Activated T-cell treated with anti-CD3 and anti-CD28 coated beads for 4 hours (primary cell): ENCODE measurements at regions not wholly inside any gene's neighbourhood (a gene's known extent, or its start where the extent isn't known, plus 50 kb on each side); places are given as distances from the start of the nearest gene placed in this dataset.

Source experiments
- DNase-seq: peaks from one replicate; pipeline ENCODE4 v3.0.0-alpha.2; 2020

GRCh38 chr1:56340977-56341376 is 238.4 kb downstream of the PLPP3 start:
- DNase-seq = no peak

DNA sequence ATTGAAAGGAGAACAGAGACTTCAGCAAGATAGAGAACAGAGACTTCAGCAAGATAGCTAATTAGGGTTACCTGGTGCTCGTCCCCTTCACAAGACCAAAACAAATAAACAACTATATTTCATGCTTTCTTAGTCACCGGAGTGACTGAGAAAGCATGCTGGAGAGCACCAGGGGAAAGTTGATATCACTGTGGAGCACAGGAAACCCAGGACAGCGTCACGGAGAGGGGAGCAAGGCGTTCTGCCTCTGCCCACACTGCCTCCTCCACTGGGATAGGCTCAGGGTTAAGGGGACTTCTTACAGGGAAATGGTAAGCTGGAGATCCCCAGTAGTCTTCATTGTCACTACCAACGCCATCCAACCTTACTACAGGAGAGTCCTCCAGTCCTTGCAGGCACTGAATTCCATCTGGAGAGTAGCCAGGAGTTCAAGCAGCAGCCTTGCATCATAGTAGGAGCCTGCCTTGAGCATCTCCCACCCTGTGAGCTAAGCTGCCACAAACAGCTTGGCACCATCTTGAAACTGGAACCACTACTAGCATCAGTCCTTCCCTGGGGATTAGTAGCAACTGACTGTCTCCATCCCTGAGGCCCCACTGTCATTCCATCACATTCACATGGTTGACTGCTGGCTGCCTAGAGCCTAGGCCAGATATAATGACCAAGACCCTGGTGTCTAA is 239.4 kb downstream of the PLPP3 start:
- DNase-seq = no peak

DNA sequence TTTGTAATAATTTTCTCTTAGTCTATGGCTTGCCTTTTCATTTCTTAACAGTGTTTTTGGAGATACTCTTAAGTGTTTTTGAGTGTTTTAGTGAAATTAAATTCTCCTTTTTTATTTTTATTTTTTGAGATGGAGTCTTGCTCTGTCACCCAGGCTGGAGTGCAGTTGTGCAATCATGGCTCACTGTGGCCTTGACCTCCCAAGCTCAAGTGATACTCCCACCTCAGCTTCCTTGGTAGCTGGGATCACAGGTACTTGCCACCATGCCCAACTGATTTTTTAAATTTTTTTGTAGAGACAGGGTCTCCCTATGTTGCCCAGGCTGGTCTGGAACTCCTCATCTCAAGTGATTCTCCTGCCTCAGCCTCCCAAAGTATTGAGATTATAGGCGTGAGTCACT is 240.3 kb downstream of the PLPP3 start:
- DNase-seq = no peak

GRCh38 chr1:56336982-56337381 is 242.4 kb downstream of the PLPP3 start:
- DNase-seq = no peak

DNA sequence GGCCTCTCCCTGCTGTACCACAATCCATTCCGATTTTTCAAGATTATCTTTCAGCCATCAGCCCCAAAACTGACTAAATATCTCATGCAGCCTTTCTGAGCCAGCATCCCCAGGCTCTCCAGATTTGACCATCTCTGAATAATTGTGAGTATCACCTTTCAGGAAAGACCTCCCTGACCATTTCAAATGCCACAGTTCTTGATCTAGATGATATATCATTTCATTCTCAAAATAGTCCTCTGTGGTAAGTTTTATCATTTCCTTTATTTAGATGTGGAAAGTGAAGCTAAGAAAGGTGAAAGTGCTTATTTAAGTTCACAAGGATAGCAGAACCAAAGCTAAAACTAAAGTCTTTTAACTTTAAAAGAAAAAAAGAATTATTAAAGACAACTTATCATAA is 244.0 kb downstream of the PLPP3 start:
- DNase-seq = no peak

GRCh38 chr1:56334047-56334446 is 245.3 kb downstream of the PLPP3 start:
- no peak for DNase-seq

DNA sequence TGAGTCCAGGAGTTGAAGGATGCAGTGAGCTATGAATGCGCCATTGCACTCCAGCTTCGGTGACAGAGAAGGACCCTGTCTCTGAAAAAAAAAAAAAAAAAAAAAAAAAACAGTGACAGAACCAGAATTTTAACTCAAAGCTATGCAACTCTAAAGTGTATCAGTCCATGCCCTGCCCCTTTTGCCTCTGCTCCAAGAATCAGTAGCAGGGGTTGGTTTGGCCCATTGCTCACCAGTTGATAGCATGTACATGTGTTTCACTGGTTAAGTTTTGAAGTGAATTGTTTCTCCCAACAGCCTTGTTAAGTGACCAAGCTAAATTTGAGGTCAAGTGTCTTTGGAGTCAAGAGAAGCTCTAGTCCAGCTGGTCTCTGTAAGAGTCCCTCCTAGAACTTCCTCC is 245.9 kb downstream of the PLPP3 start:
- no peak for DNase-seq

DNA sequence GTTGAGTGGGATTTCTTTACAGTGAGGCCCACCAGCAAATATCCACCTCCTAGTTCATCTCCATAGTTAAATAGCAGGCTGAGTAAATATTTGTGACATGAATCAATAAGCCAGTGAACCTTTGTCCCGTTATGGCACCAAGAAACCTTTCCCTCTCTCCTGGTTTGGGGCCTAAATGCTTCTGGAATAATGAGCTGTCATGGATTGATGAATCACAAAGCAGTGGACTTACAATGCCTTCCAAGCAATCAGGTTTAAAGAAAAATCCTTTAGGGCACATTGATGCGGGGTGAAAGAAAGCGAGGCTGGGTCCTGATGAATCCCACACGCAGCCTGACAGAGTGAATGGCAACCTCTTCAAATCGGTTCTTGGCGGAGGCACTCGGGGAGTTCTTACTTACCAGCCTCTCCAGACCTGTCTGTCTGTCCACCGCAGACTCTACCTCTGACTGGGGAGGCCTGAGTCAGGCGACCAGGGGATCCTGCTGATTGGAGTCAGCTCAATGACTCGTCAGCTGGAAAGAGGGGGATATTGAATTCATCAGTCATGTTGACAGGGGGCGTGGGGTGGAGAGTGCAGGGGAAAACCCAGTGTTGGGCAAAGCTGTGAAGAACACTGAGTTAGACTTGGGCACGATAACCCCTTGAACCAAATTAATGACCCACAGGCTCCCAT is 247.3 kb downstream of the PLPP3 start:
- DNase-seq = no peak

DNA sequence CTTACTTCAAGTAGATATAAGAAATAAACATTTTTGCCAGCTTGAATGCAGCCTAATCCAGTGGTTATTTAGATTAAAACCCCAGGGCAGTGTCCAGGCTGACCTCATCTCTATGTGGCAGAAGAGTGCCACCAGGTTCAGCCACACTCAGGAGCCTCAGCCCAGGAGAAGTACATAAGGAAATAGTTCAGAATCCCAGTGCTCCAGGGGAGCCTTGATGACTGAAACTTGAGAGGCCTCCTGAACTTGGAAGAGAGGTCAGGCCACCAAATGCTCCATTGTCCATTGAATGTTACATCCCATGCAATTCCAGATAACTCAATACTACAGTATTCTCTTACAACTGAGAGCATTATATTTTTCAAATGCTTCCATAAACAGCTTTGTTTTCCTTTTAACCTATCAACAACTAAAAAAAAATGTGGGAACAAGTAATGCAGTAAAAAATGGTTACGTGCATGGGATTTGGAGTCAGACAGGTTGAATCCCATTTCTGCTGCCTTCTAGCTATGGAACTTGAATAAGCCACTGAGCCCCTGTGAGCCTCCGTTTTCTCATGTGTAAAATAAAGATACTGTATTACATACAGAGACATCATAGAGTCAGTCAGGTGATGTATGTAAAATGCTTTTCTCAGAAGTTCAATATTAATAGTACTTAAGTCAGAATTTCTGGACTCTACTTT is 248.0 kb downstream of the PLPP3 start:
- no peak for DNase-seq

DNA sequence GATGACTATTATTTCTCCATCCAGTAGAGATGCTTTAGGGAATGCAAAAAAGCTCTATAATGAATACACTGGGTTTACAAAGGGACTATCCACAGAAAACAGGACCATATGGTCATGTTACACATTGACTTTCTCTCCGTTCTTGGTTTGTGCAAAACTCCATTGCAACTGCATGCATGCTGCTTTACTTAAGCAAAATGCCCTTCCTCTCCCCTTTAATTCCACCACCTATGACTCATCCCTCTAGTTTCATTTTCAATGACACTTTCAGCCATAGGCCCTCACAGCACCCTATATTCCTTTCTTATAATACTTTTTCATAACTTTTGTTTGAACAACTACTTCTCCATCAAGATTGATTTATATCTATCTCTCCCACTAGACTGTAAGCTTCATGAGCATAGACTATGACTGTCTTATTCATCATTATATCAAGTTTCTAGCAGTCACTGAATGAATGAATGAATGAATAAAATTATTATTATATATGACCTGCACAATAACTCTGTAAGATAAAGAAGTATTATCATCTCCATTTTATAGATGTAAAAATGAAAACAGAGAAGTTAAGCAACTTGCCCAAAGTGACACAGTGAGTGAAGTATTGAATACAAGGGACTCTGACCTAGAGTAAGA is 248.9 kb downstream of the PLPP3 start:
- no peak for DNase-seq

DNA sequence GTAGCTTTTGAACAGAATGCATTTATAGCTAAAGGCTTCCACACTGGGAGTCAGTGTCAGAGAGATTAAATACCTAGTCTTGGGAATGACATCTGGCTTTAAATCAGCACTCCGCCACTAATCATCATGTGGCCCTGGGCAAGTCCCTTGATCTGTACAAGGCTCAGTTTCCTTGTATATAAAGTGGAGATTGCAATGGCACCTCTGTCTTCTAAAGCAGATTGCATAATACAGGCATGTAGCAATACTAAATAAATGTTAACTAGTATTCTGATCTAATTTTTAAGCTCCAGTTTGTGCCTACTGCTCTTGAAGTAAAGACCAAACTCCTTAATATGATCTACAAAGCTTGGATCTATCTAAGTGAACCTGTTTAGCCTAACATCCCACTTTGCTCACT is 249.4 kb downstream of the PLPP3 start:
- DNase-seq = no peak

GRCh38 chr1:56327195-56327594 is 252.2 kb downstream of the PLPP3 start:
- DNase-seq = no peak

- no peak for DNase-seq
These were observed 253.3 kb downstream of the PLPP3 start for GRCh38 chr1:56326056-56326455.

DNA sequence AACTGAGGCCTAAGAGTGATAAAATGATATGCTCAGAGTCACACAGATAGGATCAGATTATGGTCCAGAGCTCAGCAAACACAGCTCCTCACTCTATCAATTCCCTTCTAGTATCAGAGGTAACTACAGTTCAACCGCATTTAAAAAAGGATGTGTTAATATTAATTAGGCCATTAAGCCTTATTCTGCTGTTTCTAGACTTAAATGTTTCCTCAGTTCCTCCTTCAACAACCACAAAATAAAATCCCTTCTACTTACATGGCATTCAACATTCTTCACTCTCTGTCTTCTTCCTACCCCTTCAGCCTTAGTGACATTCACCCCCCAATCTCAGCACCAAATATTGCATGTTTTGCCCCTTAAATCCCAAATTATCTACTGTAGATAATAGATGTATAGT is 254.9 kb downstream of the PLPP3 start:
- no peak for DNase-seq

DNA sequence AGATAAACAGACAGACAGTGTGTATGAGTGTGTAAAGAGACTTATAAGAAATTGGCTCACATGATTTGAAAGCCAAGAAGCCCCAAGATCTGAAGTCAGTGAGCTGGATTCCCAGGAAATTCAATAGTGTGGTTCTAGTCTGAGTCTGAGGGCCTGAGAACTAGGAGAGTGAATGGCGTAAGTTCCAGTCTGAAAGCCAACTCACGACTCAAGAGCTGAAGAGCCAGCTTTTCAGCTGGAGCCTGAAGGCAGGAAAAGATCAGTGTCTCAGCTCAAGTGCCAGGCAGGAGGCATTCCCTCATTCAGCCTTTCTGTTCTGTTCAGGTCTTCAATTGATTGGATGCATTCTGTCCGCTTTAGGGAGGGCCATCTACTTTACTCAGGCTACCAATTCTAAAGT is 257.2 kb downstream of the PLPP3 start:
- DNase-seq = no peak

DNA sequence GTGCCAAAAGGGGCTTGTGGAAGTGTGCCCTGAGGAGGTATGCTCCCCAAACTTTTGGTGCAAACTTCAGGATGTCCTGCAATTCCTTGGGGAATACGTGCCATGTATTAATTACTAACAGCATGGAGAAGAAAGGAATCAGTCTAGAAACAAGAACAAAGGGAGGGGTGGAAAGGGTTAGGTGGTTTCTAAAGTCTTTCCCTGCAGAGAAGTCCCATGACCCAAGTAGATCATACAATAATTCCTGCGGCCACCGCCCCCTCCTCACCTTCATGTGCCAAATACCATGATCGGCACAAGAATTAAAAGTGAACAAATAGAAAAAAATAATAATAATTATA is 258.2 kb downstream of the PLPP3 start:
- no peak for DNase-seq

- DNase-seq = no peak
These were observed 258.8 kb downstream of the PLPP3 start for GRCh38 chr1:56320464-56321149.

DNA sequence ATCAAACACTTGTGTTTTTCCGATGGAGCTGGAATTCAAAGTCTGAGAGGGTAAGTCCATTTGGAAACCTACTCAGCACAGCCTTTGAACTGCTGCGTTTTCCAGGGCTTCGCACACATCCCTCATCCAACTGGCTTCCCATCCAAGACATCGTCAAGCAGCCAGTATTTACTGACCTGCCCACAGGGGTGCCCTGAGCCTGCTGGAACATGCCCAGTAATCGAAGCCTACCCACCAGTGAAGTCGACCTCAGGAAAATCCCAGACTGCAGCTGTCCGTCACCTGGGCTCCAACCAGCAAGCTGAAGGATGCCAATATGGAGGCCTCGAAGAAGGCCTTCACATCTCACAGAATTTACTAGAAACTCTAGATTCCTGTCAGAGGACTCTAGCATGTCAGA is 261.6 kb downstream of the PLPP3 start:
- no peak for DNase-seq

DNA sequence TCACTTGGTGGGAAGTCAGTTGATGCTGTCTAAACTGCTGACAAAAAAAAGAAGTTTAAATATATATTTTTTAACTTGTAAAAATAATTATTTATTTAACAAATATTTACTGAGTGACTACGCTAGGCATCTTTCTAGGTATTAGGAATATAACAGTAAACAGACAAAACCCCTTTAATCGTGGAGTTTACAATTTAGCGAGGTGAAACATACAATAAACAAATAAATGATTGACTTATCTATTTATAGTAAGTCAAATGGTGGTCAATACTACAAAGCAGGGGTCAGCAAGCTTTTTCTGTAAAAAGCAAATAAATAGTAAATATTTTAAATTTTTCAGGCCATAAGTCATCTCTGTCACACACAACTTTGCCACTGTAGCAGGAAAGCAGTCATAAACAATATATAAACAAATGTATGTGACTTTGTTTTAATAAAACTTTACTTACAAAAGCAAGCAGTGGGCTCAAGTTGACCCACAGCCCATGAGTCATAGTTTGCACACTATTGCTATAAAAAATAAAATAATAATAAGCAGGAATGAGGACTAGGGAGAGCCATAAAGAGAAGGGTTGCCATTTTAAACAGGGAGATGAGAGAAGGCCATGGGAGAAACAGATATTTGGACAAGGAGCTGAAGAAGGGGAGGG is 263.9 kb downstream of the PLPP3 start:
- DNase-seq = no peak

DNA sequence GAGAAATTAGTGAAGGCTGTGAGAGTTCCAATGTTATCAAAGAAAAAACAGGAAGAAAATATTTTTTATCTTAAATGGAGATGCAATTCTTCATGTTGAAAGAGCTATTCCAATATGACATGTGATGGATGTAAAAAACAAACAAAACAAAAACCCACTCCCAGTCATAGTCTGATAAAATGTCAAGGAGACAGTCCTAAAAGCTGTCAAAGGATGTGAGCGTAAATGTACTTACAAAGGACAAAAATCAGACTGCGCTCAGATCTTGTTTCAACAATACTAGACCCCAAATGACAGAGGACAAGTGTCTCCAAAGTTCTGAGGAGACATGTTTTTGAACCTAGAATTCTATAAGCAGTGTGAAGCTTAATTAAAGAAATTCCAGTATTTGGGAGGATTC is 265.8 kb downstream of the PLPP3 start:
- DNase-seq = no peak

GRCh38 chr1:56311766-56312165 is 267.6 kb downstream of the PLPP3 start:
- no peak for DNase-seq

- DNase-seq = no peak
These were observed 268.4 kb downstream of the PLPP3 start for GRCh38 chr1:56310945-56311344.

- no peak for DNase-seq
These were observed 270.3 kb downstream of the PLPP3 start for GRCh38 chr1:56309065-56309464.
